ENCODE measurements at regions not wholly inside any gene's neighbourhood (a gene's known extent, or its start where the extent isn't known, plus 50 kb on each side); places are given as distances from the start of the nearest gene placed in this dataset.

GRCh38 chr2:219958941-219959340 is 331.5 kb downstream of the SLC4A3 start:
- in situ Hi-C loops (cut with MboI), result no loop called here
- DNase-seq, result no peak
- Histone ChIP-seq H2AFZ (no peak overlapping the region), H3K9me3 (ENCODE audit: low read depth) (no peaks in the 10 kb centered on the region), H3K36me3 (ENCODE audit: low read depth) (no peaks in the 10 kb centered on the region), H3K27me3 (replicated peaks; ENCODE audit: insufficient read depth) (no peaks in the 10 kb centered on the region; the same call in 1 of the 2 replicates), H3F3A (ENCODE audit: insufficient read depth) (no peaks in the 10 kb centered on the region), H3K9me2 (ENCODE audit: insufficient read depth) (no peaks in the 10 kb centered on the region), H3K27ac (no peak overlapping the region), H3K4me3 (no peak overlapping the region), H3K4me1 (ENCODE audit: insufficient read depth) (no peaks in the 10 kb centered on the region), H3K79me2 (ENCODE audit: insufficient read depth) (no peaks in the 10 kb centered on the region), H3K4me2 (ENCODE audit: unreplicated experiment) (no peak overlapping the region), H4K20me1 (ENCODE audit: insufficient read depth) (no peaks in the 10 kb centered on the region), H3K9ac (no peak overlapping the region)
- 29 to 44% methylated on average over 1 of the region's 1 CpG for WGBS, 2 experiments (ENCODE audit: low coverage in 1 of 2, low lambda C conversion rate in 2 of 2, missing lambda C conversion rate in 2 of 2)
- no peak for TF ChIP-seq EZH2 (IDR thresholded peaks at IDR 0.05; ENCODE audit: insufficient read depth, poor library complexity, severe bottlenecking)

- Histone ChIP-seq H3K4me2 (ENCODE audit: unreplicated experiment) (no peak overlapping the region), H3F3A (ENCODE audit: insufficient read depth) (no peaks in the 10 kb centered on the region), H3K79me2 (ENCODE audit: insufficient read depth) (no peaks in the 10 kb centered on the region), H3K27ac (no peak overlapping the region), H3K9ac (no peak overlapping the region), H3K9me3 (ENCODE audit: low read depth) (no peaks in the 10 kb centered on the region), H3K9me2 (ENCODE audit: insufficient read depth) (no peaks in the 10 kb centered on the region), H4K20me1 (ENCODE audit: insufficient read depth) (no peaks in the 10 kb centered on the region), H3K4me3 (no peak overlapping the region), H3K27me3 (replicated peaks; ENCODE audit: insufficient read depth) (no peaks in the 10 kb centered on the region; the same call in 1 of the 2 replicates), H3K4me1 (ENCODE audit: insufficient read depth) (no peaks in the 10 kb centered on the region), H3K36me3 (ENCODE audit: low read depth) (no peaks in the 10 kb centered on the region), H2AFZ (no peak overlapping the region)
- in situ Hi-C loops (cut with MboI), result no loop called here
- DNase-seq, result peak; percentile 65
- 15 to 22% methylated on average over 4 of the region's 4 CpGs for WGBS, 2 experiments (ENCODE audit: low coverage in 1 of 2, low lambda C conversion rate in 2 of 2, missing lambda C conversion rate in 2 of 2)
- TF ChIP-seq EZH2phosphoT487 (IDR thresholded peaks at IDR 0.05; ENCODE audit: insufficient read depth, low read depth) (no peak), EZH2 (IDR thresholded peaks at IDR 0.05; ENCODE audit: insufficient read depth, poor library complexity, severe bottlenecking) (no peak)
Observed at GRCh38 chr2:219959471-219959870, 332.0 kb downstream of the SLC4A3 start.

GRCh38 chr2:219961947-219962498 is 334.6 kb downstream of the SLC4A3 start:
- TF ChIP-seq EZH2phosphoT487 (IDR thresholded peaks at IDR 0.05; ENCODE audit: insufficient read depth, low read depth), result no peak
- TF ChIP-seq EZH2 (IDR thresholded peaks at IDR 0.05; ENCODE audit: insufficient read depth, poor library complexity, severe bottlenecking), result no peak
- DNase-seq, result no peak
- Histone ChIP-seq H3K9ac (no peak overlapping the region), H3K79me2 (ENCODE audit: insufficient read depth) (no peaks in the 10 kb centered on the region), H3K27me3 (replicated peaks; ENCODE audit: insufficient read depth) (no peaks in the 10 kb centered on the region; the same call in 1 of the 2 replicates), H4K20me1 (ENCODE audit: insufficient read depth) (no peaks in the 10 kb centered on the region), H3K4me1 (ENCODE audit: insufficient read depth) (no peaks in the 10 kb centered on the region), H3K9me2 (ENCODE audit: insufficient read depth) (no peaks in the 10 kb centered on the region), H3K27ac (no peak overlapping the region), H3K9me3 (ENCODE audit: low read depth) (no peaks in the 10 kb centered on the region), H3F3A (ENCODE audit: insufficient read depth) (no peaks in the 10 kb centered on the region), H3K4me2 (ENCODE audit: unreplicated experiment) (no peak overlapping the region), H3K4me3 (no peak overlapping the region), H2AFZ (no peak overlapping the region), H3K36me3 (ENCODE audit: low read depth) (no peaks in the 10 kb centered on the region)
- WGBS, 2 experiments (ENCODE audit: low coverage in 1 of 2, low lambda C conversion rate in 2 of 2, missing lambda C conversion rate in 2 of 2), result 29 to 33% methylated on average over 4 of the region's 4 CpGs
- in situ Hi-C loops (cut with MboI), result no loop called here

- Histone ChIP-seq H2AFZ (no peak overlapping the region), H3K4me1 (ENCODE audit: insufficient read depth) (no peaks in the 10 kb centered on the region), H3K4me2 (ENCODE audit: unreplicated experiment) (no peak overlapping the region), H3K9ac (no peak overlapping the region), H3K27me3 (replicated peaks; ENCODE audit: insufficient read depth) (no peaks in the 10 kb centered on the region; the same call in 1 of the 2 replicates), H3F3A (ENCODE audit: insufficient read depth) (peaks cover under 1% of the 10 kb centered on the region; the same call in 1 of the 2 replicates), H3K9me2 (ENCODE audit: insufficient read depth) (no peaks in the 10 kb centered on the region), H3K4me3 (no peak overlapping the region), H3K79me2 (ENCODE audit: insufficient read depth) (no peaks in the 10 kb centered on the region), H3K9me3 (ENCODE audit: low read depth) (no peaks in the 10 kb centered on the region), H3K36me3 (ENCODE audit: low read depth) (no peaks in the 10 kb centered on the region), H3K27ac (no peak overlapping the region), H4K20me1 (ENCODE audit: insufficient read depth) (no peaks in the 10 kb centered on the region)
- WGBS, 2 experiments (ENCODE audit: low coverage in 1 of 2, low lambda C conversion rate in 2 of 2, missing lambda C conversion rate in 2 of 2), result 45 to 50% methylated on average over 2 of the region's 2 CpGs
- no peak for DNase-seq
- TF ChIP-seq EZH2phosphoT487 (IDR thresholded peaks at IDR 0.05; ENCODE audit: insufficient read depth, low read depth) (no peak), EZH2 (IDR thresholded peaks at IDR 0.05; ENCODE audit: insufficient read depth, poor library complexity, severe bottlenecking) (no peak)
- in situ Hi-C loops (cut with MboI), result no loop called here
Observed at GRCh38 chr2:219962801-219963200, 335.4 kb downstream of the SLC4A3 start.
